HL-60 (cell line): ENCODE measurements at regions not wholly inside any gene's neighbourhood (a gene's known extent, or its start where the extent isn't known, plus 50 kb on each side); places are given as distances from the start of the nearest gene placed in this dataset.

Experiments
- DNase-seq, 2 experiments: peaks; one replicate each; pipeline ENCODE4 v3.0.0-alpha.2; 2010 to 2020; ENCODE audit warnings: low read depth in 1 of 2, low spot score in 1 of 2
- H3K27ac ChIP-seq: fragments of 250-450 bp; sonication (Bioruptor Pico); replicated peaks from 2 replicates; pipeline ENCODE4 v1.5.1; 2020; ENCODE audit warnings: mild to moderate bottlenecking, moderate library complexity
- H3K27me3 ChIP-seq: fragments of 250-450 bp; sonication (Bioruptor Pico); 2 replicates; pipeline ENCODE4 v1.5.1; 2021; ENCODE audit warnings: mild to moderate bottlenecking, moderate library complexity; ENCODE audit not compliant: insufficient read depth, poor library complexity, severe bottlenecking
- H3K4me3 ChIP-seq: replicated peaks from 2 replicates; pipeline ENCODE4 v1.5.1; 2011; ENCODE audit warnings: mild to moderate bottlenecking, control low read depth, low read length; ENCODE audit not compliant: insufficient read depth
- GABPA ChIP-seq: IDR thresholded peaks from 2 replicates; pipeline ENCODE4 v1.6.1; 2012; ENCODE audit warnings: low read depth
- POLR2AphosphoS5 ChIP-seq: IDR thresholded peaks from 2 replicates; pipeline ENCODE4 v1.6.1; 2012; ENCODE audit warnings: low read depth
- SPI1 ChIP-seq: IDR thresholded peaks from 2 replicates; pipeline ENCODE4 v1.6.1; 2012; ENCODE audit warnings: low read depth, mild to moderate bottlenecking, borderline replicate concordance
- TF ChIP-seq, protein P1 (sequence below): IDR thresholded peaks from 2 replicates; pipeline ENCODE4 v1.6.1; 2012; ENCODE audit warnings: low read depth; ENCODE audit not compliant: insufficient replicate concordance
- TF ChIP-seq, protein P2 (sequence below): IDR thresholded peaks from one replicate; pipeline ENCODE4 v1.5.1; 2011; ENCODE audit warnings: low read length, control low read depth, inconsistent platforms; ENCODE audit not compliant: insufficient read depth

- Histone ChIP-seq H3K4me3 (no peak overlapping the region), H3K27me3 (no peaks in the 10 kb centered on the region), H3K27ac (no peak overlapping the region)
- no peak for DNase-seq
- TF ChIP-seq SPI1 (no peak), POLR2AphosphoS5 (no peak), GABPA (no peak)
- TF ChIP-seq, protein P1, sequence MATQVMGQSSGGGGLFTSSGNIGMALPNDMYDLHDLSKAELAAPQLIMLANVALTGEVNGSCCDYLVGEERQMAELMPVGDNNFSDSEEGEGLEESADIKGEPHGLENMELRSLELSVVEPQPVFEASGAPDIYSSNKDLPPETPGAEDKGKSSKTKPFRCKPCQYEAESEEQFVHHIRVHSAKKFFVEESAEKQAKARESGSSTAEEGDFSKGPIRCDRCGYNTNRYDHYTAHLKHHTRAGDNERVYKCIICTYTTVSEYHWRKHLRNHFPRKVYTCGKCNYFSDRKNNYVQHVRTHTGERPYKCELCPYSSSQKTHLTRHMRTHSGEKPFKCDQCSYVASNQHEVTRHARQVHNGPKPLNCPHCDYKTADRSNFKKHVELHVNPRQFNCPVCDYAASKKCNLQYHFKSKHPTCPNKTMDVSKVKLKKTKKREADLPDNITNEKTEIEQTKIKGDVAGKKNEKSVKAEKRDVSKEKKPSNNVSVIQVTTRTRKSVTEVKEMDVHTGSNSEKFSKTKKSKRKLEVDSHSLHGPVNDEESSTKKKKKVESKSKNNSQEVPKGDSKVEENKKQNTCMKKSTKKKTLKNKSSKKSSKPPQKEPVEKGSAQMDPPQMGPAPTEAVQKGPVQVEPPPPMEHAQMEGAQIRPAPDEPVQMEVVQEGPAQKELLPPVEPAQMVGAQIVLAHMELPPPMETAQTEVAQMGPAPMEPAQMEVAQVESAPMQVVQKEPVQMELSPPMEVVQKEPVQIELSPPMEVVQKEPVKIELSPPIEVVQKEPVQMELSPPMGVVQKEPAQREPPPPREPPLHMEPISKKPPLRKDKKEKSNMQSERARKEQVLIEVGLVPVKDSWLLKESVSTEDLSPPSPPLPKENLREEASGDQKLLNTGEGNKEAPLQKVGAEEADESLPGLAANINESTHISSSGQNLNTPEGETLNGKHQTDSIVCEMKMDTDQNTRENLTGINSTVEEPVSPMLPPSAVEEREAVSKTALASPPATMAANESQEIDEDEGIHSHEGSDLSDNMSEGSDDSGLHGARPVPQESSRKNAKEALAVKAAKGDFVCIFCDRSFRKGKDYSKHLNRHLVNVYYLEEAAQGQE = no peak
- TF ChIP-seq, protein P2, sequence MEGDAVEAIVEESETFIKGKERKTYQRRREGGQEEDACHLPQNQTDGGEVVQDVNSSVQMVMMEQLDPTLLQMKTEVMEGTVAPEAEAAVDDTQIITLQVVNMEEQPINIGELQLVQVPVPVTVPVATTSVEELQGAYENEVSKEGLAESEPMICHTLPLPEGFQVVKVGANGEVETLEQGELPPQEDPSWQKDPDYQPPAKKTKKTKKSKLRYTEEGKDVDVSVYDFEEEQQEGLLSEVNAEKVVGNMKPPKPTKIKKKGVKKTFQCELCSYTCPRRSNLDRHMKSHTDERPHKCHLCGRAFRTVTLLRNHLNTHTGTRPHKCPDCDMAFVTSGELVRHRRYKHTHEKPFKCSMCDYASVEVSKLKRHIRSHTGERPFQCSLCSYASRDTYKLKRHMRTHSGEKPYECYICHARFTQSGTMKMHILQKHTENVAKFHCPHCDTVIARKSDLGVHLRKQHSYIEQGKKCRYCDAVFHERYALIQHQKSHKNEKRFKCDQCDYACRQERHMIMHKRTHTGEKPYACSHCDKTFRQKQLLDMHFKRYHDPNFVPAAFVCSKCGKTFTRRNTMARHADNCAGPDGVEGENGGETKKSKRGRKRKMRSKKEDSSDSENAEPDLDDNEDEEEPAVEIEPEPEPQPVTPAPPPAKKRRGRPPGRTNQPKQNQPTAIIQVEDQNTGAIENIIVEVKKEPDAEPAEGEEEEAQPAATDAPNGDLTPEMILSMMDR = no peak
Observed at GRCh38 chr17:72527789-72528188, 407.0 kb downstream of the SOX9 start.

- DNase-seq = no peak
- H3K27ac ChIP-seq = no peak overlapping the region
- H3K4me3 ChIP-seq = no peak overlapping the region
- no peaks in the 10 kb centered on the region for H3K27me3 ChIP-seq
- TF ChIP-seq POLR2AphosphoS5 = no peak
- TF ChIP-seq, protein P2 = no peak
- no peak for TF ChIP-seq SPI1
- TF ChIP-seq, protein P1 = no peak
Observed at GRCh38 chr17:72528683-72529082, 407.9 kb downstream of the SOX9 start.

- H3K4me3 ChIP-seq = no peak overlapping the region
- no peak overlapping the region for H3K27ac ChIP-seq
- H3K27me3 ChIP-seq = no peaks in the 10 kb centered on the region
- TF ChIP-seq, protein P2 = no peak
- TF ChIP-seq POLR2AphosphoS5 = no peak
- DNase-seq = no peak
Observed at GRCh38 chr17:72529386-72529785, 408.6 kb downstream of the SOX9 start.

DNA sequence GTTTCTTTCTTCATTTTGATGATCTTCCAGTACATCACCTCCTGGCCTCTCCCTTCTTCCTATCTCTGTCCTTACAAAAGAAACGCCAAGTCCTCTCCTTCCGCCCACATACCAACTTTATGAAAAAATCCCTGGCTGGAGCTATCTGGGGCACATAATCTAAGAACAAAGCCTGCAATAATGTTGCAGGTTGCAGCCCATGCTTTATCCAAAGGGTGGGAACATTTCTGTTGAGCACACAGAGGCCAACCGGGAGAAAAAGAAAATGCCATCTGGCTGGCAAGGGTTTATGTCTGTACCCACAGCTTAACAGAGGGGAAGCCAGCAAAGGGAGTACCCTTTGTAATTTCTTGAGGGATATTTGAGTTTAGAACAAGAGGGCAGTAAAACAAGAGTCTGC, 409.6 kb downstream of the SOX9 start:
- TF ChIP-seq, protein P1 = no peak
- TF ChIP-seq GABPA (no peak), SPI1 (no peak), POLR2AphosphoS5 (no peak)
- TF ChIP-seq, protein P2 = no peak
- no peaks in the 10 kb centered on the region for H3K27me3 ChIP-seq
- no peak overlapping the region for H3K4me3 ChIP-seq
- DNase-seq = no peak
- no peak overlapping the region for H3K27ac ChIP-seq
